Mucosa of descending colon (tissue), 3 donors: ENCODE measurements at regions not wholly inside any gene's neighbourhood (a gene's known extent, or its start where the extent isn't known, plus 50 kb on each side); places are given as distances from the start of the nearest gene placed in this dataset.

Experiments
- ATAC-seq: fragments of 200-7000 bp; cut with Tn5 transposase; one replicate; pipeline ENCODE4 v1.9.1; 2020; ENCODE audit warnings: mild to moderate bottlenecking, moderate library complexity
- DNase-seq, 3 donors: peaks; one replicate each; pipeline ENCODE4 v3.0.0-alpha.2; 2020
- H3K36me3 ChIP-seq: fragments of 200-600 bp; one replicate; pipeline ENCODE4 v1.8.0; 2021; ENCODE audit warnings: low read depth, mild to moderate bottlenecking
- H3K4me1 ChIP-seq: fragments of 200-600 bp; one replicate; pipeline ENCODE4 v1.8.0; 2021; ENCODE audit warnings: low read depth, mild to moderate bottlenecking
- H3K4me3 ChIP-seq: fragments of 200-600 bp; one replicate; pipeline ENCODE4 v1.8.0; 2021; ENCODE audit warnings: mild to moderate bottlenecking
- H3K9me3 ChIP-seq: fragments of 200-600 bp; one replicate; pipeline ENCODE4 v1.8.0; 2021; ENCODE audit warnings: mild to moderate bottlenecking
- intact Hi-C, 2 donors: fragments of 100-400 bp; cut with DNase I in 1 of 2; cut with micrococcal nuclease in 1 of 2; formaldehyde crosslinking; loops; one replicate each; pipeline versions ENCODE4 v1.11.0 to v1.11.1; 2022; cut with DNase I, micrococcal nuclease
- TF ChIP-seq, protein P1 (sequence below): fragments of 200-600 bp; IDR thresholded peaks from one replicate; pipeline ENCODE4 v1.8.0; 2022; ENCODE audit warnings: antibody characterized with exemption, mild to moderate bottlenecking
- donor health status: DM: no; HTN: no; CAD: no; lungs with moderate emphysema.
- donor health status: DM: no; HTN: no; CAD: no.
- donor health status: DM: no; HTN: yes; CAD: no.

DNA sequence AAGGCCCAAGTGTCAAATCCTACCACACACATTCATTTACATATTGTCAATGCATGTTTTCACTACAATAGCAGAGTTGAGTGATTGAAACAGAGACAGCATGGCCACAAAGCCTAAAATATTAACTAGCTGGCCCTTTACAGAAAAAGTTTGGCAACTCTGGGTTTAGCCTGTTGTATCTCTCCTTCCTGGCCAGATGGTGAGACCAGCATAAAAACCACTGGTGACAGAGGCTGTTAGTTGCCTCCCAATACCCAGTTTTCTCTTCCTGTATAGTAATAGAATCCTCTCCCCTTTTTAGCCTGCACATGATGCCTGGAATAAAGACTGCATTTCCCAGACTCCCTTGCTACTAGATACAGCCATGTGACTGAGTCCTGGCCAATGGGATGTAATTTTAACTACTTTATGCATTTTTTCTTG lies 100.0 kb upstream of the TAB2 start:
- H3K4me3 ChIP-seq = no peak overlapping the region
- intact Hi-C loops = no loop called here
- no peaks in the 10 kb centered on the region for H3K9me3 ChIP-seq
- ATAC-seq (no peak), DNase-seq (no peak)
- H3K4me1 ChIP-seq = no peaks in the 10 kb centered on the region
- TF ChIP-seq, protein P1, sequence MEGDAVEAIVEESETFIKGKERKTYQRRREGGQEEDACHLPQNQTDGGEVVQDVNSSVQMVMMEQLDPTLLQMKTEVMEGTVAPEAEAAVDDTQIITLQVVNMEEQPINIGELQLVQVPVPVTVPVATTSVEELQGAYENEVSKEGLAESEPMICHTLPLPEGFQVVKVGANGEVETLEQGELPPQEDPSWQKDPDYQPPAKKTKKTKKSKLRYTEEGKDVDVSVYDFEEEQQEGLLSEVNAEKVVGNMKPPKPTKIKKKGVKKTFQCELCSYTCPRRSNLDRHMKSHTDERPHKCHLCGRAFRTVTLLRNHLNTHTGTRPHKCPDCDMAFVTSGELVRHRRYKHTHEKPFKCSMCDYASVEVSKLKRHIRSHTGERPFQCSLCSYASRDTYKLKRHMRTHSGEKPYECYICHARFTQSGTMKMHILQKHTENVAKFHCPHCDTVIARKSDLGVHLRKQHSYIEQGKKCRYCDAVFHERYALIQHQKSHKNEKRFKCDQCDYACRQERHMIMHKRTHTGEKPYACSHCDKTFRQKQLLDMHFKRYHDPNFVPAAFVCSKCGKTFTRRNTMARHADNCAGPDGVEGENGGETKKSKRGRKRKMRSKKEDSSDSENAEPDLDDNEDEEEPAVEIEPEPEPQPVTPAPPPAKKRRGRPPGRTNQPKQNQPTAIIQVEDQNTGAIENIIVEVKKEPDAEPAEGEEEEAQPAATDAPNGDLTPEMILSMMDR = no peak
- no peaks in the 10 kb centered on the region for H3K36me3 ChIP-seq

DNA sequence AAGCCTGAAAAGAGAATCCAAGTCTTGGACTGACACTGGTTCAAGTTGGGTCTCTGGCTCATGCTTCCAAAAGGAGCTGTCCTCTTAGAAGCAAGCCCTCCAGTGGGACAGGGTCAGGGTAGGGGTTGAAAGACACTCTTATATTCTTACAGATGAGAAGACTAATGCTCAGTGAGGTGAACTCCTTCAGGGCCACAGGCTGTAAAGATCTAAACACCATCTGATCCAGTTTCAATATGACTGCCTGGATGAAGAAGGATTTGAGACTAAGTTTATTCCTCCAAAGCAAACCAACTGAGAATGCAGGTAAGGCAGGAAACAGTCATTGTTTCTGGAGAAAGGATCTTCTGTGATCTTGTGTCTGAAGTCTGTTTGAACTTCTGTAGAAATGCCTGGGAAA lies 99.0 kb upstream of the TAB2 start:
- no peaks in the 10 kb centered on the region for H3K4me1 ChIP-seq
- DNase-seq = no peak
- no peaks in the 10 kb centered on the region for H3K9me3 ChIP-seq
- TF ChIP-seq, protein P1 = no peak
- H3K4me3 ChIP-seq = no peak overlapping the region
- intact Hi-C loops = no loop called here
- no peaks in the 10 kb centered on the region for H3K36me3 ChIP-seq
- no peak for ATAC-seq

DNA sequence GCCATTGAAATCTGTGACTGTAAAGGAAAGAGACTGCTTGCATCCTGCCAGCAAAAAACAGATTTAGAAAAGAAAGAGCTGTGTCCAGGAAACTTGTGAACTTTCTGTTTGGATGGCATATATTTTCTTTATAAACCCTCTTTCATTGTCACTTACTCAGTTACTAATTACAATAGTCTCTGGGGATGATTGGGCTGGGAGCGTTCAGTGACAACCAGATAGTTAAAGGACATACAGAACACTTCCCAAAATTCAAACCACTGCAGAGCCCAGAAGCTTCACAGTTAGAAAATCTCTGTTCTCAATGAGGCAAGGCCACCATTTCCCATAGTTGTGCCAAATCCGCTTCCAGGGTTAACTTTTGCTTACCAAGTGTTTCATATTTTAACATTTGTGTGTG lies 98.6 kb upstream of the TAB2 start:
- Histone ChIP-seq H3K36me3 (no peaks in the 10 kb centered on the region), H3K9me3 (no peaks in the 10 kb centered on the region), H3K4me1 (no peaks in the 10 kb centered on the region), H3K4me3 (no peak overlapping the region)
- intact Hi-C loops = no loop called here
- ATAC-seq = no peak
- DNase-seq = no peak
- TF ChIP-seq, protein P1 = no peak

DNA sequence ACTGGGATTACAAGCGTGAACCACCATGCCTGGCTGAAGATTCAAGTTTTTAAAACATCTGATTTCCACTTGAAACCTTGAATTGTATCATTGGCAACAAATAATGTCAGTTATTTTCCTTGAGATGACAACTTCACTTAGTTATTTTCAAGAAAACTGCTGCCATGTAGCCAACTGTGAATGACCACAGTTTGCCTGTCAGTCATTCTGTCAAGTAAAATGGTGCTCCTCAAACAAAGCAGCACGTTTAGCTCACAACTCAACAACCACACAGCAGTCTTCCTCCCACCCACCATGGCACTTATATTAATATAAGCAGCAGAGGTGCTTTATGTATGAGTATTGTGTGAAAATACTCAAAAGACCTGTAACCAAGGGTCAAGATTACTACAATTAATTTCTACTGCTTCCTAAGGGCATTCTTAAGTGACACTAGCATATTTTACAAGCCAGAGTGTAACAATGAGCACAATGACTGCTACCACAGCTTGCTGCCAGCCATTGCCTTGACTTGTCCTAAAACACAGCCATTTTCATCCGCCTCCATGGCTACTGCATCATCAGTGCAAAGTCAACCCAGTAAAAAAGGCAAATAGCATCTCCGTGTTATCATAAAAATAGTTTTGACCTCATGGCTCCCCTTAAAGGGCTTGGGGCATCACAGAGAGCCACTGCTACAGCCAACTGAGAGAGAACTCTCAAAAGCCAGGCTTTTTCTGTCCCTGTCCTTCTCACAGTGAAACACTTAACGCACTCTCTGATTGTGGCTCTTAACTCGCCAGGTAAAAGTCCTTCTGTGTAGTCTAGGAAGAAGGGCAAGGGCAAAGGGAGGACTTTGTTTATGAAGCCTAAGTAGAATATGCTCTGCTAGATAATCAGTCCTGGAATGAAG lies 96.4 kb upstream of the TAB2 start:
- no peaks in the 10 kb centered on the region for H3K4me1 ChIP-seq
- intact Hi-C loops = no loop called here
- no peaks in the 10 kb centered on the region for H3K9me3 ChIP-seq
- TF ChIP-seq, protein P1 = no peak
- DNase-seq = no peak
- ATAC-seq = no peak
- H3K4me3 ChIP-seq = no peak overlapping the region
- H3K36me3 ChIP-seq = no peaks in the 10 kb centered on the region

DNA sequence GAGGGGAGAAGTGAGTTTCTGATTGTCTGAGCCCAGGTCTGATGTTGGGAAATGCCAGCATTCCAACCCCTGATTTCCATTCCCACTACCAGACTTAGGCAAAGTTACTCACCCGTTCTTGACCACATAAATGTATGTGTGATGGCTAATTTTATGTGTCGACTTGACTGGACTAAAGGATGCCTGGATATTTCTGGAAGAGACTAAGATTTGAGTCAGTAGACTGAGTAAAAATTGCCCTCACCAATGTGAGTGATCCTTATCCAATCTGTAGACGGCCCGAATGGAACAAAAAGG lies 95.8 kb upstream of the TAB2 start:
- ATAC-seq = no peak
- intact Hi-C loops = no loop called here
- H3K4me3 ChIP-seq = no peak overlapping the region
- DNase-seq = no peak
- TF ChIP-seq, protein P1 = no peak
- H3K4me1 ChIP-seq = no peaks in the 10 kb centered on the region
- no peaks in the 10 kb centered on the region for H3K36me3 ChIP-seq
- H3K9me3 ChIP-seq = no peaks in the 10 kb centered on the region
